PC-9 (cell line): ENCODE measurements at regions not wholly inside any gene's neighbourhood (a gene's known extent, or its start where the extent isn't known, plus 50 kb on each side); places are given as distances from the start of the nearest gene placed in this dataset.

Experiments
- EZH2 ChIP-seq: fragments of 200-600 bp; sonication (generic); IDR thresholded peaks from 2 replicates; pipeline ENCODE4 v1.8.0; 2017; ENCODE audit warnings: antibody characterized with exemption, low read depth
- TF ChIP-seq, protein P1 (sequence below): fragments of 200-600 bp; sonication (generic); conservative IDR thresholded peaks from 2 replicates; pipeline ENCODE4 v1.6.1; 2017; ENCODE audit warnings: mixed run types, antibody characterized with exemption, mild to moderate bottlenecking, moderate library complexity

DNA sequence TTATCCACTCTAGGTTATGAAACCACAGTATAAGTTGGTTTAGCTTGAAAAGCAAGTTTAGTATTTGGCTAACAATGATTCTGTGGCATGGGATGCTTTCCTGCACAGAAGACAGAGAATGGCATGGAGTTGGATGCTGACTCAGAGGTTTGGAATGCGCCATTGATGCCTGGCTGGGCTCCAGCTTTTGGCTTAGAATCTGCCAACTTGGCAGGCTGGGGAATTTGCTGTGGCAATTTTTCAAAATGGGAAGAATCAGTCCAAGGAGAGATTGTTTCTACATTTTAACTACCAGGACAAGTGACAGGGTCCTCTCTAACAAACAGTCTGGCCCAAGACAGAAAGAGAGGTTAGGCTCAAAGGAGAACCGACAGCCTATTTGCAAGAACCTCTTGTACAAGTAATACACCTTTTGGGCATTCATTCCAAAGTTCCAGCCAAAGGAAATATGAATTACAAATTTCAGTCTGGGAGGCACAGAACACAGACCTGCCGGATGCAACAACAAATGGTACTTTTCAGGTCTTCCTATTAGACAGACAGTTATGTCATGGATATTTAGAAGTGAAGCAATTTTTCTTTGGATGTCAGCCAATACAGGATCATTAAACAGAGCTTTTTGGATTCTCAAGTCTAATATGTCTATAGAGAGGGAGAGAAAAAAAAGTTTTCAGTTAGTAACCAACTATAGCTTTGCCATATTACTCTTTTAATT, 1027.7 kb downstream of the TMEM182 start:
- no peak for TF ChIP-seq EZH2
- TF ChIP-seq, protein P1, sequence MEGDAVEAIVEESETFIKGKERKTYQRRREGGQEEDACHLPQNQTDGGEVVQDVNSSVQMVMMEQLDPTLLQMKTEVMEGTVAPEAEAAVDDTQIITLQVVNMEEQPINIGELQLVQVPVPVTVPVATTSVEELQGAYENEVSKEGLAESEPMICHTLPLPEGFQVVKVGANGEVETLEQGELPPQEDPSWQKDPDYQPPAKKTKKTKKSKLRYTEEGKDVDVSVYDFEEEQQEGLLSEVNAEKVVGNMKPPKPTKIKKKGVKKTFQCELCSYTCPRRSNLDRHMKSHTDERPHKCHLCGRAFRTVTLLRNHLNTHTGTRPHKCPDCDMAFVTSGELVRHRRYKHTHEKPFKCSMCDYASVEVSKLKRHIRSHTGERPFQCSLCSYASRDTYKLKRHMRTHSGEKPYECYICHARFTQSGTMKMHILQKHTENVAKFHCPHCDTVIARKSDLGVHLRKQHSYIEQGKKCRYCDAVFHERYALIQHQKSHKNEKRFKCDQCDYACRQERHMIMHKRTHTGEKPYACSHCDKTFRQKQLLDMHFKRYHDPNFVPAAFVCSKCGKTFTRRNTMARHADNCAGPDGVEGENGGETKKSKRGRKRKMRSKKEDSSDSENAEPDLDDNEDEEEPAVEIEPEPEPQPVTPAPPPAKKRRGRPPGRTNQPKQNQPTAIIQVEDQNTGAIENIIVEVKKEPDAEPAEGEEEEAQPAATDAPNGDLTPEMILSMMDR, result no peak
